HG03064 (cell line): ENCODE measurements at regions not wholly inside any gene's neighbourhood (a gene's known extent, or its start where the extent isn't known, plus 50 kb on each side); places are given as distances from the start of the nearest gene placed in this dataset.

Experiments used
- ATAC-seq: cut with Tn5 transposase; IDR thresholded peaks from one replicate; pipeline ENCODE4 v1.9.1; 2021; ENCODE audit warnings: low read depth; ENCODE audit not compliant: unreplicated experiment

- ATAC-seq = no peak
These were observed 76.0 kb upstream of the CTSO start for GRCh38 chr4:156029691-156030090.

GRCh38 chr4:156021298-156021697 lies 67.6 kb upstream of the CTSO start:
- ATAC-seq = no peak

DNA sequence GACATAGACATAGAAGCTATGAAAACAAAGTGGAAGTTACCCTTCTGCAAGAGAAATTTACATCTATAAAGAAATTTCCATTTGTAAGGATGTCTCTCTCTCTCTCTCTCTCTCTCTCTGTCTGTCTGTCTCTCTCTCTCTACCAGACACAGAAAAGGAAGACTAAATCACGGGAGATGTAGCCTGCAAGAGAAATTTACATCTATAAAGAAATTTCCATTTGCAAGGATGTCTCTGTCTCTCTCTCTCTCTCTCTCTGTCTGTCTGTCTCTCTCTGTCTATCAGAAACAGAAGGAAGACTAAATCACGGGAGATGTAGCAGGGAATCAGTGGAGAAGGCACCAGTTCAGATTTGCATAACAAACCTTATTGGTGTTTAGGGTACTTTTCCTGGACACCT lies 65.6 kb upstream of the CTSO start:
- no peak for ATAC-seq

DNA sequence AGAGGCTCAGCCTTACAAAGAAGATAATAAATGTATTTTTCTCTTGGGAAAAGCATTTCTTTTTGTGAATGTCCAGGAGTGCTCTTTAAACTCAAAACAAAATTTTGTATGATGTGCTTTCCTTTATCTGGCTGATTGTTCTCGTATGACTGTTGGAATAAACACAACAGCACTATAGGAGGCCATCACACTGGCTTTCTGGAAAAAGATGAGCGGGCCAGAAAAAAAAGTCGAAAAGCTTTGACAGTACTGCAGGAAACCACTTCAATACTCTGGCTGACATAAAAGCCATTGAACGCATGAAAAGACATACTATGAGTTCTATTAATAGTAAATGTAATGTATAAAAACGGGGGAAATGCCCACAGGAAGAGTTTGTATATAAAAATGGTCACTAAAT lies 64.7 kb upstream of the CTSO start:
- ATAC-seq = no peak

DNA sequence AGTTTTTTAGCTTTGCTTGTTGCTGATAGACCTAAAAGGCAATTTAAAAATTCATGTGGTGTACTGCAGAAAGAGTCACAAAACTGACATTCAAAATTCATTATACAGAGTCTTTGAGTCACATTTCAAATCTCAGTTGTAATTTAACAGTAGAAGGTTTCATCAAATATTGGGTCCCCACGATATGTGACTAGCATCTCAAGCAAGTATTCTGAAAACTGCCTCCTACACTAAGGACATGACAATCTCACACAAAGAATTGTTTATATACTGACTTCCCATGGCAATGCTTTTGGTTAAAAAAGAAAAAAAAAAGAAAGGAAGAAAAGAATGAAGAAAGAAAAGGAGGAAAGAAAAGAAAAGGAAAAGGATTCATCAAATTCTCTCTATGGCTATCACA lies 62.1 kb upstream of the CTSO start:
- ATAC-seq = no peak

GRCh38 chr4:156006192-156006591 lies 52.5 kb upstream of the CTSO start:
- no peak for ATAC-seq
